ENCODE measurements at regions not wholly inside any gene's neighbourhood (a gene's known extent, or its start where the extent isn't known, plus 50 kb on each side); places are given as distances from the start of the nearest gene placed in this dataset.

DNA sequence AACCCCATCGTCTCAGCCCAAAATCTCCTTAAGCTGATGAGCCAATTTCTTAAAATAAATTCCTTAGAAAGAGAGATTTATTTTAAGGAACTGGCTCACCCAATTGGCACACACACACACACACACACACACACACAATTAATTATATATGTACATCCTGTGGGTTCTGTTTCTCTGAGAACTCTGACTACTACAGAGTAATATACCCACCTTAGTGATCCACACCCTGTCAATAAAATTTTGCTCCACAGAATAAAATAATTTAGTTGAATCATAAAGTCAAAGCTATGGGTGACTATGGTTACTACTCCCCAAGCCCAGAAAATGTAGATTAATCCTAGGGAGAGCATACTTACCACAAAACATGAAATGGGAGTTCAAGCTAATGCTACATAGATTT is 131.0 kb downstream of the DMAC1 start:
- no peak for DNase-seq (ENCODE audit: low read depth)
- no peak overlapping the region for H3K4me3 ChIP-seq (ENCODE audit: low read depth, low read length)
- TF ChIP-seq, protein P1, sequence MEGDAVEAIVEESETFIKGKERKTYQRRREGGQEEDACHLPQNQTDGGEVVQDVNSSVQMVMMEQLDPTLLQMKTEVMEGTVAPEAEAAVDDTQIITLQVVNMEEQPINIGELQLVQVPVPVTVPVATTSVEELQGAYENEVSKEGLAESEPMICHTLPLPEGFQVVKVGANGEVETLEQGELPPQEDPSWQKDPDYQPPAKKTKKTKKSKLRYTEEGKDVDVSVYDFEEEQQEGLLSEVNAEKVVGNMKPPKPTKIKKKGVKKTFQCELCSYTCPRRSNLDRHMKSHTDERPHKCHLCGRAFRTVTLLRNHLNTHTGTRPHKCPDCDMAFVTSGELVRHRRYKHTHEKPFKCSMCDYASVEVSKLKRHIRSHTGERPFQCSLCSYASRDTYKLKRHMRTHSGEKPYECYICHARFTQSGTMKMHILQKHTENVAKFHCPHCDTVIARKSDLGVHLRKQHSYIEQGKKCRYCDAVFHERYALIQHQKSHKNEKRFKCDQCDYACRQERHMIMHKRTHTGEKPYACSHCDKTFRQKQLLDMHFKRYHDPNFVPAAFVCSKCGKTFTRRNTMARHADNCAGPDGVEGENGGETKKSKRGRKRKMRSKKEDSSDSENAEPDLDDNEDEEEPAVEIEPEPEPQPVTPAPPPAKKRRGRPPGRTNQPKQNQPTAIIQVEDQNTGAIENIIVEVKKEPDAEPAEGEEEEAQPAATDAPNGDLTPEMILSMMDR (IDR thresholded peaks at IDR 0.05; ENCODE audit: low read depth, low read length, missing control alignments) = no peak

DNA sequence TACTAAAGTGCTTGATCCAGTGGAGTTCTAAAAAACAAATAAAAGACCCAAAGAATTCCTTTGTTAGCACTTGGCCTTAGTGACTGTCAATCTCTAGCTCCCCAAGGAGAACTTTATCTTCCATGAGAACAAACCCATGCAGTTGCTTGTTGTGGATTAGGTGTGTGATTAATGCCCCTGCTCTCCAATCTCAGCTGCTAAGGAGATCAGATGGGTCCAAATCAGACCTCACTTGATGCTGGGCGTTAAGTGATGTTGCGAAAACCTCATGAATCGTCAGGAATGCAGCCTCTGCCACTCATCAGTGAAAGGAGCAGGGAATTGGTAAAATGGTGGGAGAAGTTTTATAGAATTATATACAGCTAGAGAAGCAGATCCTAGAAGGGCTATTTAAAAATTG is 133.7 kb downstream of the DMAC1 start:
- no peak for DNase-seq (ENCODE audit: low read depth)
- TF ChIP-seq, protein P1 (IDR thresholded peaks at IDR 0.05; ENCODE audit: low read depth, low read length, missing control alignments) = no peak
- H3K4me3 ChIP-seq (ENCODE audit: low read depth, low read length) = no peak overlapping the region

DNA sequence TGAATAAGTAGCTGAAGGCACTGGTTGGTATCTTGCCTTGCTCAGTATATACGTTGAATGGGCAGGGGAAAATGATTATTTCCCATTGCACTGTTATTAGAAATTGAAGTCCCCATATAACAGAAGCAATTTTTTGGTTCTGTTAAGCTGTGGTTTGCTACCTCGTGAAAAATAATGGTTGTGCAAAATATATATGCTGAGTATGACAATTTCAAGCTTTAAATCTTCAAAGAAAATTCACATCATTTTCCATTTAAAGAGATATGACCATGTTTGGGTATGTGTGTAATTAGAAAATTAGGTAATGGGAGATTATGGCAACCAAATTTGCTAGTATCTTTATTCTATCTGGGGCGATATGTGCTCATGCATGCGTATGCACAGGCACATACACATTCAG is 139.8 kb downstream of the DMAC1 start:
- TF ChIP-seq, protein P1 (IDR thresholded peaks at IDR 0.05; ENCODE audit: low read depth, low read length, missing control alignments) = no peak
- no peak overlapping the region for H3K4me3 ChIP-seq (ENCODE audit: low read depth, low read length)
- no peak for DNase-seq (ENCODE audit: low read depth)

DNA sequence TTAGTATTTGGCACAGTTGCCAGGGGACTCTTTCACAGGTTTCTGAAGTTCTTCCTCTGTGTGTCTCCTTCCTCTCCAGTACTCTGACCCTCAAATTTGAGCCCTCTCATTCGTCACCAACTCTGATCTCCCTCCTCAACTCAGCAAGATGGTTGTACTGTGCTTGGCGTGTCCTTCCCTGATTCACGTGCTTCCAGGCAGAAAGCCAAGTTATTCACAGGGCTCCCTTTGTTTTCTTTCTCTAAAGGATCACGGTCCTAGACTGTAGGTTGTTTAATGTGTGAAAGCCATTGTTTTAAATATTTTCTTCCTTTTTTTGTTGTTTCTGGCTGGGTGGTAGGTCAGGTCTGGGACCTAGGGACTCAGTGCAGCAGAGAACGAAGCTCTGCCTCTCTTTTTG is 142.9 kb downstream of the DMAC1 start:
- no peak overlapping the region for H3K4me3 ChIP-seq (ENCODE audit: low read depth, low read length)
- no peak for DNase-seq (ENCODE audit: low read depth)
- TF ChIP-seq, protein P1 (IDR thresholded peaks at IDR 0.05; ENCODE audit: low read depth, low read length, missing control alignments) = no peak

DNA sequence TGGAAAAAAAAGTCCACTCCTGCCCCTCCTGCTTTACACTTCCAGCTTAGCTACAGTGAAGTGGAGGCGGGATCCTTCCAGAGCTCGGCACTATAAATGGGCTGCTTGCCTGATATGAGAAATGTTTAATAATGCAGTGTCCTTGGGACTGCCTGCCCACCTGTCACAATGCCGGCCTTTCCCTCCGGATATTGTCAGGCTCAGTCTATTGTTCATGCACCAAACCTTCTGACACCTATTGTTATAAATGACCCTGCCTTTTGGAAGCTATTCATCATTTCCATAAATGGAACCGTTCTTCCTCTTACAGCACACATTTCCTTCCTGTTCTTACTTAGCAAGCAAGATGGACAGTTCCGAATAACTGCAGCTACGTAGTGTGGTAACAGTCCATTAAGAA is 146.3 kb downstream of the DMAC1 start:
- no peak overlapping the region for H3K4me3 ChIP-seq (ENCODE audit: low read depth, low read length)
- no peak for DNase-seq (ENCODE audit: low read depth)
- TF ChIP-seq, protein P1 (IDR thresholded peaks at IDR 0.05; ENCODE audit: low read depth, low read length, missing control alignments) = no peak

DNA sequence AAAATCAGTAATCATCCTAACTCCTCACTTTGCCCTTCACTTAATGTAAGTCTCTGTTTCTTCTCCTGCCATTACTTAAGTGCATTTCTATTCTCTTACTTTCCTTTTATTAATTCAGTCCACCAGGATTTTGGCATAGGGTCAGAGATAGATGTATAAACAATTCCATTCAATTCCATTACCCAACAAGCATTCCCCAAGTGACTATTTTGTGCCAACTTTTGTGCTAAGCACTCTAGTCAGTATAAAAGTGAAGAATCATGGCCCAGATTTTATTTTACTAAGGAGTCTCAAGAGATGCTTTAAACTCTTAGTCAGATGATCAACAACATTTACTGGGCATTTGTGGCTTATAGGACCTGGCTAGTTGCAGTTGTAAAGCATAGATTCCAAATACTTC is 159.3 kb downstream of the DMAC1 start:
- no peak for DNase-seq (ENCODE audit: low read depth)
- H3K4me3 ChIP-seq (ENCODE audit: low read depth, low read length) = no peak overlapping the region
- TF ChIP-seq, protein P1 (IDR thresholded peaks at IDR 0.05; ENCODE audit: low read depth, low read length, missing control alignments) = no peak

DNA sequence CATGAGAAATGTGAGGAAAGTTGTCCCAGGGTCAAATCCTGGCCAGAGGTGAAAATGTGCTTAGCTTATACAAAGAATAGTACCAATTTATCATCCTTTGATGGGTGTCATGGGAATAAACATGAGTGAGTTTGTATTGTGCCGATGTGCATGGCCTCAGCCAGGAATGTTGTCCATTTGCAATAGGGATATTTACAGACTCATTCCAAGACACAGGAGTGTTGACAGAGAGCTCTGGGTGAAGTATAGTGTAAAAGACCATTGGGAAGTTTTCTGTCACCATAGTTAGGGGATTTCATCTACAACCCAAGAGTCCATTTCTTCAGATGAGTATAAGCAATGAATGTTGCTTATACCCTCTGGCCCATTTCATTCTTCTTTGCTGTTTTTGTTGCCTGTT is 160.1 kb downstream of the DMAC1 start:
- H3K4me3 ChIP-seq (ENCODE audit: low read depth, low read length) = no peak overlapping the region
- TF ChIP-seq, protein P1 (IDR thresholded peaks at IDR 0.05; ENCODE audit: low read depth, low read length, missing control alignments) = no peak
- DNase-seq (ENCODE audit: low read depth) = no peak

All from GM12864 (cell line).